IPS-NIHi11 (cell line): ENCODE measurements at regions not wholly inside any gene's neighbourhood (a gene's known extent, or its start where the extent isn't known, plus 50 kb on each side); places are given as distances from the start of the nearest gene placed in this dataset.
"Not testable (repeated sequence)": the region's sequence is repeated elsewhere in the genome, so short reads cannot be mapped to it uniquely, and the experiment has no call there.

ENCODE experiments used
- DNase-seq: peaks from one replicate; pipeline ENCODE4 v3.0.0; 2012; ENCODE audit warnings: mixed read lengths, low spot score

DNA sequence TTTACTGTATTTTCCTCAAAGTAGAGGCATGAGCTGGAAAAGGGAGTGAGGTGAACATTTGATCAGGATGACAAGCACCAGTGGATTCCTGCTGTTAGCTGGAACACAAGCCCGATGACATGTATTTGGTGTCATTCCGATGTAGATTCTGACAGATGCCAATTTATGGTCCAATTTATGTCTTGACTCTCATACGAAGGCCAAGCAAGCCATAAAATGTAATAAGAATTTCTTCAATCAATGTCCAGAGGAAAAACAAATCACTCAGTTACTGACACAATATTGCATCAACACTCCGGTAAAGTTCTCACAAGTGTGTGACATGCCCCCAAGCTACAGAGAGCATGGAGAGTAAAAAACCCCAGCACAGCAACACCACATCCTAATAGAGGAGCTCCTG lies 138.3 kb upstream of the ZNF521 start:
- no peak for DNase-seq

DNA sequence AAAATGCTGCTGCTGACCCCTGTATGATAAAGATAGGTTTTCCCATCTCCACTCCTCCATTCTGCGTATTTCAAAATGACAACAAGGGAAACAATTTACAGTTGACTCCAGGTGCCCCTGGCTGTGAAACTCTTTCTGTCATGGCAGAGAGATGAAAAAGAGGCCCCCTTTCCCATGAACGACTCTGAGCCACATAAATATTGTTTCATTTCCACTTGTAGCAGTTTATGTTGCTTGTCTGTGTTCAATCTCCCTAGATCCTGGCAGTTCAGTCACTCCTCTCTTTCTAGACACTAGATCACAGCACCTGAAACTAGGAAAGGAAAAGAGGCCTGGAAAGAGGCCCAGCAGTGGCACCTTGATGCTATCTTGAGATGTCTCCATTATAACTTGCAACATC lies 121.0 kb upstream of the ZNF521 start:
- no peak for DNase-seq

GRCh38 chr18:25470756-25471524 lies 119.0 kb upstream of the ZNF521 start:
- not testable (repeated sequence) for DNase-seq

GRCh38 chr18:25470062-25470461 lies 118.1 kb upstream of the ZNF521 start:
- no peak for DNase-seq

- DNase-seq: no peak
Measured at GRCh38 chr18:25469489-25469888, 117.5 kb upstream of the ZNF521 start.

- DNase-seq: no peak
Measured at GRCh38 chr18:25467226-25467987, 115.4 kb upstream of the ZNF521 start.

DNA sequence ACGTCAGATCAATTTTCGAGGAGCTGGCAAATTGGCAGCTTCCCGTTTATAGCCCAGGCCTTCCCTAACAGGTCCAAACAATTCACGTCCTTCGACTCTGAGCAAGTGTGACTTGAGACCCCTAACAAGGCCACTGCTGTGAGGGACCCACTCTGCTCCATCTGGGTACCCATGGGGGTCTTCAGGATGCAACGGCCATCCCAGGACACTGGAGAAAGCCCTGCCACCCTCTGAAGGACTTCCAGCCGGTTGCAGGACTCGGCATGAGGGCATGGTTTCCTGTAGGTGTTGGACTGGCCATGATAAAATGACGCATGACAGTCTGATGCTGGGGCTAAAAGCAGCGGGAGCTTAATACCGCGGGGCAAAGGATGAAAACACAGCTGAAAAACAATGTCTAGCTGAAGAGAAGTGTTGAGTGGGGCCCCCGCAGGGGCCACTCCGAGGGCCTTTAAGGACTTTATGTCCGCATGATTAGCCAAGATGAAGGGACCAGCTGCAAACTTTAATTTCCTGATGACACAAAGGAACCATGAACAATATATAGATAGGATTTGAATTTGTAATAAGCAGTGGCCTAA lies 113.3 kb upstream of the ZNF521 start:
- DNase-seq: no peak

DNA sequence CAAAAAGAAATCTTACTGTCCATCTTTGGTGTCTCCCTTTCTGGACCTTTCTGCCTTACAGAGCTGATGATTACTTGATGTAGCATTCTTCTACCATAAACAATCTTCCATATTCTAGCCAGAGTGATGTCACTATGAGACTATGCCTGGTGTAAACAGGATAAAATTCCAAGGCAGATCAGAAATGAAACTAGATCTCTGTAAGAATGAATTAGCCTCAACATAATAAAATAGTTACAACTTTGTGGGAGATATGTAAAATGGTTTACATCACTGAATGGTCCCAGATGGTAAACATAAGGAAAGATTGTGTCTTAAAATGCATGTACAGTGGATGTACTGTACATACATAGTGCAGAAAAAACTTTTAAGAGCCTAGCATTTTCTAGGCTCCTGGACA lies 112.3 kb upstream of the ZNF521 start:
- DNase-seq: no peak

- no peak for DNase-seq
Measured at GRCh38 chr18:25463726-25464125, 111.8 kb upstream of the ZNF521 start.

- DNase-seq: no peak
Measured at GRCh38 chr18:25459814-25460213, 107.8 kb upstream of the ZNF521 start.

- DNase-seq: no peak
Measured at GRCh38 chr18:25457601-25458000, 105.6 kb upstream of the ZNF521 start.

DNA sequence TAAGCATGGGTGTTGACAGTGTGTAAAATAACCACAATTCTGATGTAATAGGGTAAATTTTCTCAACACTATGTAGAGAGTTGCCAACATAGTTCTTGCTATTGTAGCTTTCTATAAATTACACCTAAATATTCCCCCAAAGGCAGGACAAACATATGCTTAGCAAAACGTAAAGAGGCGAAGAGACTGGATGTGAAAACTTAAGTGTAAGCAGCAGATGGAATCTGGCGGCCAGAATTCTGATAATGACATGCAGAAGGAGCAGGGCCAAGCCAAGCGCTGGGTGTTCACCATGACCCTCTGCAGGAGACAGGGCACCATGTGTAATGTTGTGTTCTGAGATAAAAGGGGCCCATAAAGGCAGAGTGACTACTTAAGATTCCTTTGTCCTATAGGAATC lies 105.2 kb upstream of the ZNF521 start:
- no peak for DNase-seq

DNA sequence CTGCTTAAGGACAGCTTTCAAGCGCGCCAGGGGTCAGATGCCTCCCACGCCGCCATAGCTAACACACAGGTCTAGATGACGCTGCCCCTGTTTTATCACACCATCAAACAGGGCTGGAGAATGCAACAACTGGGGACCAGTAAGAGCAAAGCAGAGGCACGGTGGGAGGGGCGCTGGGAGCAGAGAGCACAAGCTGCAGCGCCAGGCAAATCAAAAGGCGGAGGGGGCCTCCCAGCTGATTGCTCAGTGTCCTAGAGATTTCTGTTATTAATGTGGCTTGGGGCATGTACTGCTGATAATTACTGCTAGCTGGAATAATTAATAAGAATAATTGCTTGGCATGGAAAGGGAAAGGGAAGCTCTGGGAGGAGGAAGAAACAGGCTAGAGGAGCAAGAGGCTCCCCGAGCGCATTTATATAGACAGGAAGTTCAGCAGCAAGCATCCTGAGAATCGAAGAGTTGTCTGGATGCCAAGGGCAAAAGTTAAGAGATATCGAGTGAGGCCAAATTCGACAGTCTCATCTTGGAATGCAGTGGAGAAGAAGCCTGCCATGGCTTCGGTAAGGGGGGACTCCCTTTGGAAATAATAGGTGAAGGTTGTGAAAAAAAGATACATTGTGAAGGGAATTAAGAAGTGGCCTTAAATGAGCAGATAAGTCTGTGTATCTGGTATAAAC lies 104.5 kb upstream of the ZNF521 start:
- DNase-seq: no peak

- DNase-seq: no peak
Measured at GRCh38 chr18:25455646-25456045, 103.7 kb upstream of the ZNF521 start.

- no peak for DNase-seq
Measured at GRCh38 chr18:25455159-25455558, 103.2 kb upstream of the ZNF521 start.

DNA sequence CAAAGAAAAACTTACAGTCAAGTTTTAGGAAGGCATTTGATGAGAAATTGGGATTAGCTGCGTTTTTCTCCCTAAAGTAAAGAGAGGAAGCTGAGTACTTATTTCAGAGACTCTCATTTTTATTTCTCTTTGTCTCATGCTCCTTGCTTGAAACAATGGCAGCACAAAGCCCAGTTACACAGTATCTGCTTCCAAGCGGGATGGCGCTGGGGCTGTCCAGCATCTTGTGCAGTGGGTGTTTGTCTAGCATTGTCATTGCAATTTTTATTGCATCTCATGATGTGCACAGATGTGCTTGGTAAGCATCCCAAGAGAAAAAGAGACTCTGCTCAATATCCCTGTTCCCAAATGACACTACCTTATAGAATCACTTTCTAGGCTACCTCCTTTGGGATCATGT lies 102.8 kb upstream of the ZNF521 start:
- DNase-seq: no peak

DNA sequence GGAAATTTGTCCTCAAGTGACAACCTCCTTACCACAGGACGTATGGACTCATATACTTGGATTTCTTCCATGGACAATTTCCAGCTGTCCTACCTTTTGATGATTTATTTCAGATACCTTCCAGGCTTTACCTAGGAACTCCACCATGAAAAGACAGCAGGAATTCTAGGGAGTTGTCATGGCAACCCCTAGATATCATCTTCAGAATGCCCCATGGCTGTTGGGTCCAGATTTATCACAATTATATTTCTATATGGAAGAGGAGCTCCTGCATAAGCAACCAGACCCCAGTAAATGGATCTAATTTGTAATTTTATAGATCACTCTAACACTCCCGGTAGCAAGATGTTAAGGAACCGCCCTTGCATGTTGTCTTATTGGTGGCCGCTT lies 102.3 kb upstream of the ZNF521 start:
- no peak for DNase-seq

- DNase-seq: no peak
Measured at GRCh38 chr18:25453556-25454269, 101.7 kb upstream of the ZNF521 start.

DNA sequence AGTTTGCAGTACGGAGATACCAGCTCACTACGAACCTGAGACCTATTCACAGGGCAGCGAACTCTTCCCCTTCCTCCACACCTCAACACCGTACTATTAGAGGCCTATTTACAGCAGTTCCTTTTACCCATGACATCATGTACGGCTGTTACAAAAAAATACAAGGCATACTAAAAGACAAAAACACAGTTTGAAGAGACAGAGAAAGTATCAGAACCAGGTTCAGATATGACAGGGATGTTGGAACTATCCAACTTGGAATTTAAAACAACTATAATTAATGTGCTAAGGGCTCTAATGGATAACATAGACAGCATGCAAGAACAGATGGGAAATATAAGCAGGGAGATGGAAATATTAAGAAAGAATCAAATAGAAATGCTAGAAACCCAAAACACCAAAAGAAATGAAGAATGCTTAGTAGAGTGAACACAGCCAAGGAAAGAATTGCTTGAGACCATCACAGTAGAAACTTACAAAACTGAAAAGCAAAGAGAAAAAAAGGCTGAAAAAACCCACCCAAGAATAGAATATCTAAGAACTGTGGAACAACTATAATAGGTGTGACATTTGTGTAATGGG lies 99.2 kb upstream of the ZNF521 start:
- no peak for DNase-seq

DNA sequence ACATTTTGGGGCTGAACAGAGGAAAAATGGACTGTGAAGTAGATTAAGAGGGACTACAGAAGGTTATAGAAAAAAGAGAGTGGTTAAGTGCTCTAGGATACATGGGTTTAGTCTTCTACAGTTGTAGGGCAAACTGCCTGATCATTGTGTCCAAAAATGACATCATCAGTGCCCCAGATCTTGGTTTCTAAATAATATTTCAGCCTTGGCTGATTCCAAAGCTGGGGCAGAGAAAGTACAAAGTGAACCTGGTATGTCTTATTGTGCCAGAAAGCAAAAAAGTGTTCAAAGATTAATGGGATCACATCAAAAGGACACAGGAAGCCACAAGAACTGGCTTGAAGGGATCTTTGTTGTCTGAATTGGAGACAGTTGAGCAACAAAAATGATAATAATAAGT lies 97.1 kb upstream of the ZNF521 start:
- DNase-seq: no peak

DNA sequence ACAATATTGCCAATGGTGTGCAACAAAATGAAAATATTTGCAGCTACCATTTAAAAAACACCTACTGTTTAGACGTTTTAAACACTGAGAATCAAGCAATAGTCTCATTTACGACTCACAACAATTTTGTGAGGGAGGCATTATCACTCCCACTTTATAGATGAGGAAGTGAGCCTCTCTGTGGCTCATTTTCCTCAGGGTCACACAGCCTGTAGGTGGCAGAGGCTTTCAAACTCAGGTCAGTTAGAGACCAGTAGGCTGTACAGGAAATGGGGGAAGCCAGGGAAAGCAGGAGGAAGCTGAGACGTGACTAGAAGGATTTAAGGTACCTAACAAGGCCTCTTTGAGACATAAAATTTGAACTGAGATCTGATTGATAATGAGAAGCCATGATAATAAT lies 95.0 kb upstream of the ZNF521 start:
- DNase-seq: no peak

DNA sequence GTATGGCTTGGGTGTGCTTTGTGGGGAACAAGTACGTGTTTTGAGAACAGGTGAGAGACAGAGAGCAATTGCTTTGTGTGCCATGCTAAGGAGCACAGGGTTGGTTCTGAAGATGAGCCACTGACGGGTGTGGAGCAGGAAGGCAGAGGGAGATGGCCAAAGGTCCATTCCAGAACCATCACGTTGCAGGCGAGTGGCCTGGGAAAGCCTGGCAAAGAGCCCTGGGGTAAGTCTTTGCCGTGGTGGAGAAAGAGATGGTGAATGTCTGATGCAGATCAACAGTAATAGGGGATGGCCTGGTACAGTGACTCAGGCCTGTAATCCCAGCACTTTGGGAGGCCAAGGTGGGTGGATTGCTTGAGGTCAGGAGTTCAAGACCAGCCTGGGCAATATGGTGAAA lies 93.5 kb upstream of the ZNF521 start:
- DNase-seq: no peak
